Transverse colon (tissue), 4 donors: ENCODE measurements at regions not wholly inside any gene's neighbourhood (a gene's known extent, or its start where the extent isn't known, plus 50 kb on each side); places are given as distances from the start of the nearest gene placed in this dataset.

Source experiments
- DNase-seq: peaks from one replicate; pipeline ENCODE4 v3.0.0-alpha.2; 2019
- H3K27ac ChIP-seq, 4 donors: fragments of 200-600 bp; sonication (generic); 2 replicates each; pipeline ENCODE4 v1.5.1; 2016 to 2018; ENCODE audit warnings: inconsistent platforms in 4 of 4
- H3K27me3 ChIP-seq: fragments of 200-600 bp; sonication (generic); 2 replicates; pipeline ENCODE4 v1.5.1; 2017; ENCODE audit warnings: inconsistent platforms
- H3K36me3 ChIP-seq, 4 donors: fragments of 200-600 bp; sonication (generic); 2 replicates each; pipeline ENCODE4 v1.5.1; 2017 to 2019; ENCODE audit warnings: inconsistent platforms in 4 of 4
- H3K4me1 ChIP-seq, 4 donors: fragments of 200-600 bp; sonication (generic); 2 replicates each; pipeline ENCODE4 v1.5.1; 2017 to 2020; ENCODE audit warnings: inconsistent platforms in 4 of 4
- H3K4me3 ChIP-seq, 4 donors: fragments of 200-600 bp; sonication (generic); 1 replicate in 1 of 4; 2 replicates in 3 of 4; pipeline versions ENCODE4 v1.5.1 to v1.6.1; 2017 to 2019; ENCODE audit warnings: inconsistent platforms in 4 of 4
- H3K9me3 ChIP-seq, 2 donors: fragments of 200-600 bp; sonication (generic); 2 replicates each; pipeline ENCODE4 v1.5.1; 2017 to 2019; ENCODE audit warnings: inconsistent platforms in 2 of 2
- CTCF ChIP-seq, 5 experiments: fragments of 200-600 bp in 3 of 5; fragments of 450-650 bp in 2 of 5; sonication (generic) in 3 of 5; IDR thresholded peaks; 1 replicate in 2 of 5; 2 replicates in 3 of 5; pipeline ENCODE4 v1.5.1; 2016 to 2017; ENCODE audit warnings: antibody characterized with exemption in 5 of 5, inconsistent platforms in 3 of 5, mild to moderate bottlenecking in 2 of 5, moderate library complexity in 1 of 5
- EP300 ChIP-seq: sonication (generic); formaldehyde crosslinking; IDR thresholded peaks from one replicate; pipeline ENCODE4 v1.6.1; 2017; ENCODE audit warnings: antibody characterized with exemption, low read depth
- POLR2A ChIP-seq: fragments of 450-650 bp; IDR thresholded peaks from one replicate; pipeline ENCODE4 v1.6.1; 2016; ENCODE audit warnings: antibody characterized with exemption, mild to moderate bottlenecking, moderate library complexity
- POLR2AphosphoS5 ChIP-seq, 3 donors: sonication (generic); formaldehyde crosslinking; IDR thresholded peaks; one replicate each; pipeline ENCODE4 v1.6.1; 2016; ENCODE audit warnings: antibody characterized with exemption in 3 of 3
- WGBS, 2 donors: methylation state at CpG; one replicate each; pipeline ENCODE4 v1.1.5; 2018; ENCODE audit warnings: low coverage in 1 of 2; 5-methylcytosine and 5-hydroxymethylcytosine counted together
- in situ Hi-C, 4 donors: fragments of 200-750 bp; cut with MboI; loops; one replicate each; pipeline versions ENCODE4 v1.15.0 to v1.15.1; 2017; ENCODE audit warnings: low sequenced_read_pairs in 3 of 4, low pct_ligation_motif_present in 1 of 4, low pct_unique_long_range_greater_than_20kb in 1 of 4
- intact Hi-C: fragments of 100-400 bp; cut with DNase I; formaldehyde crosslinking; loops from one replicate; pipeline ENCODE4 v1.15.1; 2023; ENCODE audit warnings: low total_unique reads

DNA sequence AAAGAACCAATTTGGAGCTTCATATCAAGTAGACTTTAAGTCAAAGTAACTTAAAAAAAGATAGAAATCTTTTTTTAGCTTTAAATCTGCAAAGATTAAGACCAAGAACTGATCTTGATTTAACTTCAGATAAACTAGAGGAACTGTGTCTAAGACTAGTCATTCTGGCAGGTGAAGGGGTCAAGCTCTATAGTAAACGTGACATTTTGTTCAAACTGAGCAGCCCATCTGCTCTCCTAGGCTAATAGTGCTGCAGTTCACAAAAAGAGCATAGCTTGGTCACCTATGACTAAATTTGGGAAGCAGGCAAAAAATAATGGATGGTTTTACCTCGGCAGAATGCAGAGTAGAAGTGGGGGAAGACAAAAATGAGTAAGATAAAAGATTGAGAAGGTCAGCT is 168.8 kb upstream of the ALCAM start:
- Histone ChIP-seq H3K27ac (no peak overlapping the region), H3K27me3 (no peaks in the 10 kb centered on the region), H3K4me1 (no peaks in the 10 kb centered on the region), H3K4me3 (no peak overlapping the region), H3K36me3 (no peaks in the 10 kb centered on the region), H3K9me3 (no peaks in the 10 kb centered on the region)
- DNase-seq: no peak
- in situ Hi-C loops (no loop called here), intact Hi-C loops (no loop called here)
- 43 to 83% methylated on average over 2 of the region's 2 CpGs for WGBS, 2 donors
- TF ChIP-seq EP300 (no peak), CTCF (IDR thresholded peaks at IDR 0.05) (no peak), POLR2A (no peak), POLR2AphosphoS5 (IDR thresholded peaks at IDR 0.05) (no peak)

DNA sequence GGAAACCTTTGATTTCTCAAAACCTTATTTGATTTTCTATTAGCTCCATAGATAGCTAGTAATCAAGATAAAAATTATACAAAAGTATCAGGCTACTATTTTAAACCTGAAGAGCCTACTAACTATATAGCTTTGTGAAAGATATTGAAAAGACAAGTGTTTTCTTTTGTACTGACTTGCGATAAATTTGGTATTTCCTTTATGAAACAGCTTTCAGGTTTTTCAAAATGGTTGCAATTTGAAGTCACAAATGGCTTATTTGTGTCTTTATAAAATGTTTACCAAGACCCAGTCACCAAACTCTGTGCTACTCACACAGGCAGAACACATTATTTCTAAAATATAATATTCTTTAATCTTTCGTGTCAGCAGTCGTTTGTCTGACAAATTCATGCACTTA is 167.5 kb upstream of the ALCAM start:
- H3K4me1 ChIP-seq: no peaks in the 10 kb centered on the region
- intact Hi-C loops (no loop called here), in situ Hi-C loops (no loop called here)
- no peaks in the 10 kb centered on the region for H3K9me3 ChIP-seq
- no peaks in the 10 kb centered on the region for H3K36me3 ChIP-seq
- H3K27me3 ChIP-seq: no peaks in the 10 kb centered on the region
- H3K27ac ChIP-seq: no peak overlapping the region
- WGBS, 2 donors: 78 to 89% methylated on average over 3 of the region's 3 CpGs
- no peak for DNase-seq
- no peak overlapping the region for H3K4me3 ChIP-seq
- no peak for TF ChIP-seq POLR2AphosphoS5 (IDR thresholded peaks at IDR 0.05)
- TF ChIP-seq EP300: no peak
- no peak for TF ChIP-seq POLR2A
- TF ChIP-seq CTCF (IDR thresholded peaks at IDR 0.05): no peak

DNA sequence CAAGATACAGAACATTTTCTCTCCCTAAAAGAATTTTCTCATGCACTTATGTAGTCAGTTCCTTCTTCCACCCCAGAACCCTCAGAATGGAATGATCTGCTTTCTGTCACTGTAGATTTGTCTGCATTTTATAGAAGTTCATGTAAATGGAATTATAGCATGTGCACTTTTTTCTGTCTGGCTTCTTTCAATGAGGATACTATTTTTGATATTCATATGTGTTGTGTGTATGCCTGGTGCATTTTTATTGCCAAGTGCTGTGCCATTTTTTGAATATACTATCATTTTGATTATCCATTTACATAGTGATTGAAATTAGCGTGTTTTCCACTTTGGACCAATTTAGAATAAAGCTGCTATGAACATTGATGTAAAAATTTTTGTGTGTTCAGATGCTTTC is 156.6 kb upstream of the ALCAM start:
- in situ Hi-C loops: no loop called here
- Histone ChIP-seq H3K4me3 (no peak overlapping the region), H3K36me3 (no peaks in the 10 kb centered on the region), H3K4me1 (no peaks in the 10 kb centered on the region), H3K27ac (no peak overlapping the region), H3K9me3 (no peaks in the 10 kb centered on the region), H3K27me3 (no peaks in the 10 kb centered on the region)
- DNase-seq: no peak
- 76 to 83% methylated on average over 1 of the region's 1 CpG for WGBS, 2 donors
- TF ChIP-seq EP300 (no peak), POLR2AphosphoS5 (IDR thresholded peaks at IDR 0.05) (no peak), CTCF (IDR thresholded peaks at IDR 0.05) (no peak), POLR2A (no peak)
- intact Hi-C loops: no loop called here

GRCh38 chr3:105214590-105214989 is 152.1 kb upstream of the ALCAM start:
- Histone ChIP-seq H3K27me3 (no peaks in the 10 kb centered on the region), H3K4me3 (no peak overlapping the region), H3K4me1 (no peaks in the 10 kb centered on the region), H3K9me3 (no peaks in the 10 kb centered on the region), H3K36me3 (no peaks in the 10 kb centered on the region), H3K27ac (no peak overlapping the region)
- in situ Hi-C loops (no loop called here), intact Hi-C loops (no loop called here)
- DNase-seq: no peak
- no peak for TF ChIP-seq EP300
- TF ChIP-seq CTCF (IDR thresholded peaks at IDR 0.05): no peak
- no peak for TF ChIP-seq POLR2A
- TF ChIP-seq POLR2AphosphoS5 (IDR thresholded peaks at IDR 0.05): no peak
- 56 to 78% methylated on average over 1 of the region's 1 CpG for WGBS, 2 donors
